ENCODE measurements at regions not wholly inside any gene's neighbourhood (a gene's known extent, or its start where the extent isn't known, plus 50 kb on each side); places are given as distances from the start of the nearest gene placed in this dataset.
A peak's percentile ranks its signal among the peaks of the same experiment; 100 is the strongest.

- Histone ChIP-seq H3K36me3 (ENCODE audit: insufficient read depth, low read length) (no peaks in the 10 kb centered on the region), H3K9me3 (ENCODE audit: low read length) (peaks cover 13% of the 10 kb centered on the region; the same call in 1 of the 2 replicates), H3K27ac (ENCODE audit: low read depth, low read length, poor library complexity, severe bottlenecking) (no peak overlapping the region), H3K79me2 (ENCODE audit: insufficient read depth, low read depth, low read length) (no peaks in the 10 kb centered on the region), H4K20me1 (ENCODE audit: insufficient read depth, low read length) (no peaks in the 10 kb centered on the region), H2AFZ (ENCODE audit: low read length) (no peak overlapping the region), H3K4me1 (ENCODE audit: insufficient read depth, low read length, poor library complexity, severe bottlenecking) (peaks cover 31% of the 10 kb centered on the region), H3K9me2 (ENCODE audit: insufficient read depth, low read length) (no peaks in the 10 kb centered on the region), H3K4me3 (ENCODE audit: low read depth, low read length, poor library complexity, severe bottlenecking) (no peak overlapping the region), H3K4me2 (ENCODE audit: low read length) (no peak overlapping the region)
- intact Hi-C loops (cut with micrococcal nuclease; ENCODE audit: unreplicated experiment): no loop called here
- POLR2A ChIA-PET: interaction anchor here (0.9 to 1.4 kb wide), 4 partner anchors 10 to 23 kb away, joined by 3 to 4 read pairs (median 4); no protein-coding TSS in a partner anchor
- CTCF ChIA-PET (ENCODE audit: unreplicated experiment): no interaction called here
- no TSS peak for BruUV-seq (replicated peaks)
- no peak for DNase-seq (ENCODE audit: low spot score)
- TF ChIP-seq EZH2phosphoT487 (IDR thresholded peaks at IDR 0.05; ENCODE audit: borderline replicate concordance, low read depth, low read length): no peak
- no peak for TF ChIP-seq CTCF (conservative IDR thresholded peaks at IDR 0.05; ENCODE audit: low read length)
Observed at GRCh38 chr11:35073691-35074419, 65.1 kb upstream of the CD44 start.

- POLR2A ChIA-PET: interaction anchor here (0.6 to 3.6 kb wide), 6 partner anchors 8 to 78 kb away, joined by 3 to 22 read pairs (median 3); no protein-coding TSS in a partner anchor
- peaks cover 41% of the 10 kb centered on the region for H3K4me1 ChIP-seq (ENCODE audit: insufficient read depth, low read length, poor library complexity, severe bottlenecking)
Observed at GRCh38 chr11:35076201-35077100, 62.5 kb upstream of the CD44 start.

More at GRCh38 chr11:35076201-35077100, 62.5 kb upstream of the CD44 start:
- H3K4me3 ChIP-seq (ENCODE audit: low read depth, low read length, poor library complexity, severe bottlenecking): no peak overlapping the region
- BruUV-seq (replicated peaks): no TSS peak
- CTCF ChIA-PET (ENCODE audit: unreplicated experiment): interaction anchor here (0.7 kb wide), 1 partner anchor 17 kb away, joined by 3 read pairs; no protein-coding TSS in a partner anchor
- H4K20me1 ChIP-seq (ENCODE audit: insufficient read depth, low read length): no peaks in the 10 kb centered on the region
- no peaks in the 10 kb centered on the region for H3K79me2 ChIP-seq (ENCODE audit: insufficient read depth, low read depth, low read length)
- no peaks in the 10 kb centered on the region for H3K9me3 ChIP-seq (ENCODE audit: low read length)
- H3K9me2 ChIP-seq (ENCODE audit: insufficient read depth, low read length): no peaks in the 10 kb centered on the region
- TF ChIP-seq EZH2phosphoT487 (IDR thresholded peaks at IDR 0.05; ENCODE audit: borderline replicate concordance, low read depth, low read length) (no peak), CTCF (conservative IDR thresholded peaks at IDR 0.05; ENCODE audit: low read length) (no peak)
- peak overlapping the region; percentile 89 for H3K27ac ChIP-seq (ENCODE audit: low read depth, low read length, poor library complexity, severe bottlenecking)
- DNase-seq (ENCODE audit: low spot score): no peak
- intact Hi-C loops (cut with micrococcal nuclease; ENCODE audit: unreplicated experiment): loop anchor here (5.0 kb wide), 1 partner anchor 86 kb away; no protein-coding TSS in a partner anchor
- H3K36me3 ChIP-seq (ENCODE audit: insufficient read depth, low read length): no peaks in the 10 kb centered on the region
- peak overlapping the region; percentile 85; the same call in 1 of the 2 replicates for H2AFZ ChIP-seq (ENCODE audit: low read length)
- H3K4me2 ChIP-seq (ENCODE audit: low read length): 0 out of 2 replicates have a peak overlapping the region, but pooled peaks have one; percentile 10
